Chondrocyte (in vitro differentiated cells): ENCODE measurements at regions not wholly inside any gene's neighbourhood (a gene's known extent, or its start where the extent isn't known, plus 50 kb on each side); places are given as distances from the start of the nearest gene placed in this dataset.

Source experiments
- DNase-seq: peaks from one replicate; pipeline ENCODE4 v3.0.0; 2021; ENCODE audit warnings: mixed read lengths, low spot score
- H3K27ac Mint-ChIP-seq: one replicate; pipeline ENCODE4 v1.8.0; 2021; ENCODE audit warnings: mild to moderate bottlenecking, moderate library complexity, mixed read lengths; ENCODE audit not compliant: unreplicated experiment
- H3K27me3 Mint-ChIP-seq: 2 replicates; pipeline ENCODE4 v1.8.0; 2021; ENCODE audit warnings: low read depth, mixed read lengths
- H3K36me3 Mint-ChIP-seq: 2 replicates; pipeline ENCODE4 v1.8.0; 2021; ENCODE audit warnings: low read depth, mixed read lengths
- H3K4me1 Mint-ChIP-seq: 2 replicates; pipeline ENCODE4 v1.8.0; 2021; ENCODE audit warnings: low read depth, mild to moderate bottlenecking, mixed read lengths
- H3K4me3 Mint-ChIP-seq: one replicate; pipeline ENCODE4 v1.8.0; 2021; ENCODE audit warnings: mild to moderate bottlenecking, moderate library complexity, mixed read lengths; ENCODE audit not compliant: unreplicated experiment
- H3K9me3 Mint-ChIP-seq: 2 replicates; pipeline ENCODE4 v1.8.0; 2021; ENCODE audit warnings: low read depth, mixed read lengths
- TF ChIP-seq, protein P1 (sequence below): fragments of 200-600 bp; sonication (generic); IDR thresholded peaks from 2 replicates; pipeline ENCODE4 v1.5.0; 2021; ENCODE audit warnings: antibody characterized with exemption, mild to moderate bottlenecking, moderate library complexity

DNA sequence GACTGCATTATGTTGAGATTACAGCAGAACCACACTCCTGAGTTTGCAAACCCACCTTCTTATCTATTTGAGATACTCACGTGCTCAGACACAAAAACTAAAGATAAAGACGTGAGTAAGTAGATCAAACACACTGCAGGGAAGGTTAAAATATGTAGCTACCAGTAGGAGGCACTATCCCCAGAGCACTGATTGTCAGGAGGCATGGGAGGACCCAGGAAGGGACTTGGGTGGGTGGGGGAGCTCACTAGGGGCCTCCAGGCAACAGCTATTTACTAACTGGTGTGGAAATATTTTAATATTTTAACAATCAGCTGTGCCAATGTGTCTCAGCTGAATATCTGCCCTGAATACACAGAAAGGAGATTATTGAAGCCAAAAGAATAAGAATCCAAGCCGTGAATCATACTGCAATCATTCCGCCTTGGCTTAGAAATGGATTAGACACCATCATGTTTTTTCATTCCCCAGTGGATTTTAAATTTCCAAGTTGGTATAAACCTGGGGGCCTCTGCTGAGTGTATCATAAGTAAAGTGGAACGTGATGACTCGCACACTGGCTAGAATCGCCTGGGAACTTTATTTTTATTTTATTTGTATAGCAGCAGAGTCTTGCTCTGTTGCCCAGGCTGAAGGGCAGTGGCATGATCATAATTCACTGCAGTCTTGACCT lies 73.2 kb upstream of the CACNA1A start:
- Mint-ChIP-seq H3K4me3 (no peak overlapping the region), H3K9me3 (peaks cover 26% of the 10 kb centered on the region), H3K27ac (no peak overlapping the region), H3K4me1 (no peaks in the 10 kb centered on the region), H3K27me3 (peaks cover 4% of the 10 kb centered on the region), H3K36me3 (no peaks in the 10 kb centered on the region)
- no peak for DNase-seq
- TF ChIP-seq, protein P1, sequence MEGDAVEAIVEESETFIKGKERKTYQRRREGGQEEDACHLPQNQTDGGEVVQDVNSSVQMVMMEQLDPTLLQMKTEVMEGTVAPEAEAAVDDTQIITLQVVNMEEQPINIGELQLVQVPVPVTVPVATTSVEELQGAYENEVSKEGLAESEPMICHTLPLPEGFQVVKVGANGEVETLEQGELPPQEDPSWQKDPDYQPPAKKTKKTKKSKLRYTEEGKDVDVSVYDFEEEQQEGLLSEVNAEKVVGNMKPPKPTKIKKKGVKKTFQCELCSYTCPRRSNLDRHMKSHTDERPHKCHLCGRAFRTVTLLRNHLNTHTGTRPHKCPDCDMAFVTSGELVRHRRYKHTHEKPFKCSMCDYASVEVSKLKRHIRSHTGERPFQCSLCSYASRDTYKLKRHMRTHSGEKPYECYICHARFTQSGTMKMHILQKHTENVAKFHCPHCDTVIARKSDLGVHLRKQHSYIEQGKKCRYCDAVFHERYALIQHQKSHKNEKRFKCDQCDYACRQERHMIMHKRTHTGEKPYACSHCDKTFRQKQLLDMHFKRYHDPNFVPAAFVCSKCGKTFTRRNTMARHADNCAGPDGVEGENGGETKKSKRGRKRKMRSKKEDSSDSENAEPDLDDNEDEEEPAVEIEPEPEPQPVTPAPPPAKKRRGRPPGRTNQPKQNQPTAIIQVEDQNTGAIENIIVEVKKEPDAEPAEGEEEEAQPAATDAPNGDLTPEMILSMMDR, result no peak

DNA sequence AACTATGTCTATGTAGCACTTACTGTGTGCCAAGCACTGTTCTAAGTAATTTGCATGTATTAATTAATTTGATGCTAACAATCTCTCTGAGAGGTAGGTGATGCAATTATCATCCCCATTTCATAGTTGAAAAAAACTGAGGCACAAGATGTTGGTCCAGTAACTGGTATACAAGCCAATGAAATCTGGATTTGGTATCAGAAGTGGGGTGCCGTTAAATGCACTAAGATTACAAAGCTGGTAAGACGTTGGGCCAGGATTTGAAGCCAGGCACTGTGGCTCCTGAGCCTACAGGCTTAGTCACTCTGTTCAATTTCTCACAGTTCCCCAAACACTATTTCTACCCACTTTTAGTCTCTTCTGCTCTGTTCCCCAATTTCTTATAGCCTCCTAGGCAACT lies 70.4 kb upstream of the CACNA1A start:
- Mint-ChIP-seq H3K36me3 (no peaks in the 10 kb centered on the region), H3K4me1 (no peaks in the 10 kb centered on the region), H3K9me3 (peaks cover 26% of the 10 kb centered on the region), H3K27me3 (peaks cover 15% of the 10 kb centered on the region), H3K27ac (no peak overlapping the region), H3K4me3 (no peak overlapping the region)
- DNase-seq, result no peak
- TF ChIP-seq, protein P1, result no peak

DNA sequence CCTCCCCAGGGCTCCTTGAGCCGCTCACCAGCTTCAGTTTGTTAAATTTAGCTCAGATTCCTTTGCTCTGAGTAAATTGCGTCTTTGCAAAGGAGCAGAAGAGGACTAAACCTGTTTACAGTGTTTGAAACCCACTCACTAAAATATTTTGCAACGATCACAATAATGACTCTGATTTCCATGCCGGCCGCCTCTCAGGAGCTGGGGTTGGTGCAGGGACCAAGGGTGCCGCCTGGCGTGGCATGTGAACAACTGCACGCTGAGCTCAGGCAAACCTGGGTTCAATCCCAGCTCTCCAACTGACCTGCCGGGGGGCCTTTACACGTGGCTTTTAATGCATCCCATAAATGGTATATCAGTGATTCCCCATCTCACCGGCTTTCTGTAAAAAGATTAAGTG lies 68.7 kb upstream of the CACNA1A start:
- TF ChIP-seq, protein P1, result peak; percentile 30
- Mint-ChIP-seq H3K4me3 (no peak overlapping the region), H3K27ac (no peak overlapping the region), H3K27me3 (peaks cover 23% of the 10 kb centered on the region), H3K36me3 (no peaks in the 10 kb centered on the region), H3K9me3 (peaks cover 26% of the 10 kb centered on the region), H3K4me1 (no peaks in the 10 kb centered on the region)
- DNase-seq, result no peak

GRCh38 chr19:13573056-13573667 lies 66.9 kb upstream of the CACNA1A start:
- TF ChIP-seq, protein P1, result no peak
- H3K36me3 Mint-ChIP-seq, result no peaks in the 10 kb centered on the region
- no peaks in the 10 kb centered on the region for H3K4me1 Mint-ChIP-seq
- DNase-seq, result no peak
- H3K27me3 Mint-ChIP-seq, result peaks cover 24% of the 10 kb centered on the region
- H3K9me3 Mint-ChIP-seq, result peaks cover 19% of the 10 kb centered on the region
- H3K27ac Mint-ChIP-seq, result no peak overlapping the region
- H3K4me3 Mint-ChIP-seq, result no peak overlapping the region

DNA sequence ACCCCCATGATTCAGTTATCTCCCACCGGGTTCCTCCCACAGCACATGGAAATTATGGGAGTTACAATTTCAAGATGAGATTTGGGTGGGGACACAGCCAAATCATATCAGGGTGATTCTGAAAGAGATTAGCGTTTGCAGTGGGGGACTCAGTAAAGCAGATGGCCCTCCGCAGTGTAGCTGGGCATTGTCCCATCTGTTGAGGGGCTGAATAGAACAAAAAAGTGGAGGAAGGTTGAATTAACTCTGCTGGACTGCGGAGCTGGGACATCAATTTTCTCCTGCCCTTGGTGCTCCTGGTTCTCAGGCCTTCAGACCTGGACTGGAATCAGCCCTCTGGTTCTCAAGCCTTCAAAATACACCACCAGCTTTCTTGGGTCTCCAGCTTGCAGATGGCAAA lies 55.2 kb upstream of the CACNA1A start:
- no peak for DNase-seq
- H3K9me3 Mint-ChIP-seq, result peaks cover 7% of the 10 kb centered on the region
- no peaks in the 10 kb centered on the region for H3K36me3 Mint-ChIP-seq
- TF ChIP-seq, protein P1, result no peak
- no peak overlapping the region for H3K4me3 Mint-ChIP-seq
- peaks cover 15% of the 10 kb centered on the region for H3K27me3 Mint-ChIP-seq
- no peaks in the 10 kb centered on the region for H3K4me1 Mint-ChIP-seq
- no peak overlapping the region for H3K27ac Mint-ChIP-seq
